Suprapubic skin (tissue), 4 donors: ENCODE measurements at regions not wholly inside any gene's neighbourhood (a gene's known extent, or its start where the extent isn't known, plus 50 kb on each side); places are given as distances from the start of the nearest gene placed in this dataset.
"Not testable (repeated sequence)": the region's sequence is repeated elsewhere in the genome, so short reads cannot be mapped to it uniquely, and the experiment has no call there.

Experiments
- POLR2A ChIP-seq, 2 donors: fragments of 450-650 bp; IDR thresholded peaks; one replicate each; pipeline ENCODE4 v1.6.1; 2017; ENCODE audit warnings: antibody characterized with exemption in 2 of 2, mild to moderate bottlenecking in 2 of 2, moderate library complexity in 2 of 2
- POLR2AphosphoS5 ChIP-seq, 3 donors: sonication (generic); formaldehyde crosslinking; IDR thresholded peaks; one replicate each; pipeline ENCODE4 v1.6.1; 2017; ENCODE audit warnings: antibody characterized with exemption in 3 of 3
- TF ChIP-seq, protein P1 (sequence below), 2 donors: fragments of 200-600 bp in 1 of 2; fragments of 450-650 bp in 1 of 2; sonication (generic) in 1 of 2; IDR thresholded peaks; one replicate each; pipeline ENCODE4 v1.5.1; 2016 to 2019; ENCODE audit warnings: antibody characterized with exemption in 2 of 2, mild to moderate bottlenecking in 1 of 2, moderate library complexity in 1 of 2

DNA sequence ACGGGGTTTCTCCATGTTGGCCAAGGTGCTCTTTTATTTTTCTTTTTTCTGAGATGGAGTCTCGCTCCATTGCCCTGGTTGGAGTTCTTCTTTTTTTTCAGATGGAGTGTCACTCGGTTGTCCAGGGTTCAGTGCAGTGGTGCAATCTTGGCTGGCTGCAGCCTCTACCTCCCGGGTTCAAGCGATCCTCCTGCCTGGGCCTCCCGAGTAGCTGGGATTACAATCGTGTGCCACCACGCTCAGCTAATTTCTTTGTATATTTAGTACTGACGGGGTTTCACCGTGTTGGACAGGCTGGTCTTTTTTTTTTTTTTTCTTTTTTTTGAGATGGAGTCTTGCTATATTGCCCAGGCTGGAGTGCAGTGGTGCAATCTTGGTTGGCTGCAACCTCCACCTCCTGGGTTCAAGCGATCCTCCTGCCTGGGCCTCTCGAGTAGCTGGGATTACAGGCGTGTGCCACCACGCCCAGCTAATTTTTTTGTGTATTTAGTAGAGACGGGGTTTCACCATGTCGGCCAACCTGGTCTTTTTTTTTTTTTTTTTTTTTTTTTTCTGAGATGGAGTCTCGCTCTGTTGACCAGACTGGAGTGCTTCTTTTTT is 2810.1 kb downstream of the RPIA start:
- TF ChIP-seq, protein P1, sequence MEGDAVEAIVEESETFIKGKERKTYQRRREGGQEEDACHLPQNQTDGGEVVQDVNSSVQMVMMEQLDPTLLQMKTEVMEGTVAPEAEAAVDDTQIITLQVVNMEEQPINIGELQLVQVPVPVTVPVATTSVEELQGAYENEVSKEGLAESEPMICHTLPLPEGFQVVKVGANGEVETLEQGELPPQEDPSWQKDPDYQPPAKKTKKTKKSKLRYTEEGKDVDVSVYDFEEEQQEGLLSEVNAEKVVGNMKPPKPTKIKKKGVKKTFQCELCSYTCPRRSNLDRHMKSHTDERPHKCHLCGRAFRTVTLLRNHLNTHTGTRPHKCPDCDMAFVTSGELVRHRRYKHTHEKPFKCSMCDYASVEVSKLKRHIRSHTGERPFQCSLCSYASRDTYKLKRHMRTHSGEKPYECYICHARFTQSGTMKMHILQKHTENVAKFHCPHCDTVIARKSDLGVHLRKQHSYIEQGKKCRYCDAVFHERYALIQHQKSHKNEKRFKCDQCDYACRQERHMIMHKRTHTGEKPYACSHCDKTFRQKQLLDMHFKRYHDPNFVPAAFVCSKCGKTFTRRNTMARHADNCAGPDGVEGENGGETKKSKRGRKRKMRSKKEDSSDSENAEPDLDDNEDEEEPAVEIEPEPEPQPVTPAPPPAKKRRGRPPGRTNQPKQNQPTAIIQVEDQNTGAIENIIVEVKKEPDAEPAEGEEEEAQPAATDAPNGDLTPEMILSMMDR (IDR thresholded peaks at IDR 0.05): not testable (repeated sequence)
- not testable (repeated sequence) for TF ChIP-seq POLR2AphosphoS5, POLR2A (IDR thresholded peaks at IDR 0.05)
